Neutrophil (primary cell): ENCODE measurements at regions not wholly inside any gene's neighbourhood (a gene's known extent, or its start where the extent isn't known, plus 50 kb on each side); places are given as distances from the start of the nearest gene placed in this dataset.

Experiments used
- H3K27ac ChIP-seq: fragments of 200-600 bp; sonication (generic); 2 replicates; pipeline ENCODE4 v1.5.1; 2016; ENCODE audit warnings: mild to moderate bottlenecking, moderate library complexity
- H3K27me3 ChIP-seq: fragments of 200-600 bp; sonication (generic); 2 replicates; pipeline ENCODE4 v1.6.0; 2016; ENCODE audit warnings: mild to moderate bottlenecking
- H3K36me3 ChIP-seq: fragments of 200-600 bp; sonication (generic); 2 replicates; pipeline ENCODE4 v1.5.1; 2017
- H3K4me1 ChIP-seq, 2 experiments: fragments of 200-600 bp in 1 of 2; sonication (generic) in 1 of 2; 1 replicate in 1 of 2; 2 replicates in 1 of 2; pipeline versions ENCODE4 v1.5.1 to v1.6.1; 2013 to 2016; ENCODE audit warnings: low read depth in 1 of 2, low read length in 1 of 2, mild to moderate bottlenecking in 1 of 2, moderate library complexity in 1 of 2; ENCODE audit not compliant: control insufficient read depth in 1 of 2, insufficient read depth in 1 of 2
- H3K4me3 ChIP-seq, 2 experiments: fragments of 200-600 bp in 1 of 2; sonication (generic) in 1 of 2; 1 replicate in 1 of 2; 2 replicates in 1 of 2; pipeline ENCODE4 v1.5.1; 2013 to 2016; ENCODE audit warnings: low read depth in 1 of 2, low read length in 1 of 2, mild to moderate bottlenecking in 1 of 2, moderate library complexity in 1 of 2
- H3K9me3 ChIP-seq: fragments of 200-600 bp; sonication (generic); 2 replicates; pipeline ENCODE4 v1.5.1; 2016
- CTCF ChIP-seq: fragments of 200-600 bp; sonication (generic); IDR thresholded peaks from 2 replicates; pipeline ENCODE4 v1.5.1; 2016; ENCODE audit warnings: antibody characterized with exemption

- H3K36me3 ChIP-seq: no peaks in the 10 kb centered on the region
- H3K4me3 ChIP-seq: no peak overlapping the region
- H3K27me3 ChIP-seq: no peaks in the 10 kb centered on the region
- H3K27ac ChIP-seq: no peak overlapping the region
- H3K4me1 ChIP-seq: no peaks in the 10 kb centered on the region
- no peak for TF ChIP-seq CTCF
- H3K9me3 ChIP-seq: no peaks in the 10 kb centered on the region
Observed at GRCh38 chr5:4893063-4893744, 246.9 kb upstream of the ADAMTS16 start.

- no peaks in the 10 kb centered on the region for H3K36me3 ChIP-seq
- TF ChIP-seq CTCF: no peak
- H3K27me3 ChIP-seq: no peaks in the 10 kb centered on the region
- no peaks in the 10 kb centered on the region for H3K9me3 ChIP-seq
- no peak overlapping the region for H3K4me3 ChIP-seq
- no peaks in the 10 kb centered on the region for H3K4me1 ChIP-seq
- H3K27ac ChIP-seq: no peak overlapping the region
Observed at GRCh38 chr5:4896328-4896727, 243.8 kb upstream of the ADAMTS16 start.

GRCh38 chr5:4901305-4901811, 238.8 kb upstream of the ADAMTS16 start:
- no peaks in the 10 kb centered on the region for H3K27me3 ChIP-seq
- no peaks in the 10 kb centered on the region for H3K36me3 ChIP-seq
- no peak overlapping the region for H3K27ac ChIP-seq
- TF ChIP-seq CTCF: no peak
- no peaks in the 10 kb centered on the region for H3K4me1 ChIP-seq
- no peak overlapping the region for H3K4me3 ChIP-seq
- H3K9me3 ChIP-seq: no peaks in the 10 kb centered on the region

GRCh38 chr5:4901924-4902323, 238.2 kb upstream of the ADAMTS16 start:
- Histone ChIP-seq H3K36me3 (no peaks in the 10 kb centered on the region), H3K9me3 (no peaks in the 10 kb centered on the region), H3K4me3 (no peak overlapping the region), H3K27ac (no peak overlapping the region), H3K27me3 (no peaks in the 10 kb centered on the region), H3K4me1 (no peaks in the 10 kb centered on the region)
- TF ChIP-seq CTCF: no peak

- H3K9me3 ChIP-seq: no peaks in the 10 kb centered on the region
- no peaks in the 10 kb centered on the region for H3K4me1 ChIP-seq
- H3K27ac ChIP-seq: no peak overlapping the region
- no peak for TF ChIP-seq CTCF
- H3K27me3 ChIP-seq: no peaks in the 10 kb centered on the region
- no peak overlapping the region for H3K4me3 ChIP-seq
- H3K36me3 ChIP-seq: no peaks in the 10 kb centered on the region
Observed at GRCh38 chr5:4905674-4906520, 234.2 kb upstream of the ADAMTS16 start.
